OCI-LY3 (cell line): ENCODE measurements at regions not wholly inside any gene's neighbourhood (a gene's known extent, or its start where the extent isn't known, plus 50 kb on each side); places are given as distances from the start of the nearest gene placed in this dataset.

Experiments used
- CTCF ChIP-seq: fragments of 200-600, 300-600 bp; sonication (generic); IDR thresholded peaks from 2 replicates; pipeline ENCODE4 v1.5.1; 2014; ENCODE audit warnings: antibody characterized with exemption, low read length, low read depth
- EZH2phosphoT487 ChIP-seq: fragments of 200-600 bp; shearing (Covaris generic); IDR thresholded peaks from 2 replicates; pipeline ENCODE4 v1.6.1; 2018; ENCODE audit warnings: antibody characterized with exemption, mixed run types, low read depth

DNA sequence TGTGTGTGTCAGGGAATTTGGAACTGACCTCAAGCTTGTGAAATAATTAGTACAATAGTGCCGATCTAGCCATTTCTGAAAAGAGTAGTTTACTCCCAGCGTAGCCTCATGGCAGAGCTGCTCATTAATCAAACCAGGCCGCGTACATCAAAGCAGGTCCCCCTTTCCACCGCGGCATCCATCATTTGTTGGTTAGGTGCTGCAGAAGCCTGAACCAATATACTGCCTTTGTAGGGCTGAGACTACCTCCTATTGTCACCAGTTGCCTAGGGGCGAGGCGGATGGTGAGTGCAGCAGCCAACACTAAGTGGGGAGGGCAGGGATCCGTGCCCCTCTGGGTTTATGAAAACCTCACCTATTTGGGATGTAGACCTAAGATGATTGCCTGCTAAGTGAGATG lies 264.1 kb downstream of the TMEM114 start:
- TF ChIP-seq CTCF: no peak
- no peak for TF ChIP-seq EZH2phosphoT487
